Uterus (tissue), 3 donors: ENCODE measurements at regions not wholly inside any gene's neighbourhood (a gene's known extent, or its start where the extent isn't known, plus 50 kb on each side); places are given as distances from the start of the nearest gene placed in this dataset.
"Not testable (repeated sequence)": the region's sequence is repeated elsewhere in the genome, so short reads cannot be mapped to it uniquely, and the experiment has no call there.

Experiments
- DNase-seq, 2 donors: peaks; one replicate each; pipeline ENCODE4 v3.0.0-alpha.2; 2019 to 2020
- H3K27ac ChIP-seq, 2 donors: fragments of 200-600 bp; sonication (generic); 1 replicate in 1 of 2; 2 replicates in 1 of 2; pipeline ENCODE4 v1.5.1; 2016 to 2018
- H3K27me3 ChIP-seq, 2 donors: fragments of 200-600 bp; sonication (generic); one replicate each; pipeline ENCODE4 v1.5.1; 2018 to 2019; ENCODE audit warnings: control low read depth in 1 of 2
- H3K36me3 ChIP-seq, 2 donors: fragments of 200-600 bp; sonication (generic); one replicate each; pipeline ENCODE4 v1.5.1; 2019; ENCODE audit warnings: control low read depth in 1 of 2
- H3K4me1 ChIP-seq, 2 donors: fragments of 200-600 bp; sonication (generic); one replicate each; pipeline ENCODE4 v1.5.1; 2018 to 2019; ENCODE audit warnings: control low read depth in 1 of 2
- H3K4me3 ChIP-seq, 2 donors: fragments of 200-600 bp; sonication (generic); 1 replicate in 1 of 2; 2 replicates in 1 of 2; pipeline ENCODE4 v1.5.1; 2018 to 2019; ENCODE audit warnings: mild to moderate bottlenecking in 1 of 2
- H3K9me3 ChIP-seq, 2 donors: fragments of 200-600 bp; sonication (generic); one replicate each; pipeline ENCODE4 v1.5.1; 2019; ENCODE audit warnings: control low read depth in 1 of 2
- POLR2A ChIP-seq, 2 donors: fragments of 450-650 bp; IDR thresholded peaks; one replicate each; pipeline ENCODE4 v1.6.1; 2016; ENCODE audit warnings: antibody characterized with exemption in 2 of 2, mild to moderate bottlenecking in 1 of 2, moderate library complexity in 1 of 2
- intact Hi-C: fragments of 100-400 bp; cut with DNase I; formaldehyde crosslinking; loops from one replicate; pipeline ENCODE4 v1.15.1; 2023; ENCODE audit warnings: low total_unique reads
- TF ChIP-seq, protein P1 (sequence below), 4 experiments: fragments of 200-600 bp in 2 of 4; fragments of 450-650 bp in 2 of 4; sonication (generic) in 2 of 4; IDR thresholded peaks; one replicate each; pipeline ENCODE4 v1.5.1; 2016 to 2019; ENCODE audit warnings: antibody characterized with exemption in 4 of 4, mild to moderate bottlenecking in 2 of 4, moderate library complexity in 1 of 4
- donor health status: DM: yes; HTN: yes; CAD: no.

DNA sequence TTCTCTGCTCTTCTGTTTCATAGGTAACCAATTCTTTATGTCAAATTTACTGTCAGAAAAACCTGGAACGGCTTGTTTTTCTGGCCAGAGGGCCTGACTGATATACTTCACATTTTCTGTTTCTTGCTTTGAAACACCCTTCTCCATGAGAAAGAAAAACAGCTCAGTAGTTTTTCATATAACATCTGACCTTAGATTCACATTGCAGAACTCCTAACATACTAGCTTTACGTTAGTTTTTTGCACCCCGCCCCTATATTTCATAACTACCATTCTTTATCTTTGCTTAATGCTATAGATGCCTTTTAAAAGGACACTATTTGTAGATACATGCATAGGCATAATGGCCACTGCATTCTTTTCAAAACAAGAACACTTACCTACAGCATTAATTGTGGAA lies 83.9 kb upstream of the TSC22D2 start:
- H3K4me3 ChIP-seq: no peak overlapping the region
- intact Hi-C loops: no loop called here
- no peaks in the 10 kb centered on the region for H3K27me3 ChIP-seq
- TF ChIP-seq, protein P1, sequence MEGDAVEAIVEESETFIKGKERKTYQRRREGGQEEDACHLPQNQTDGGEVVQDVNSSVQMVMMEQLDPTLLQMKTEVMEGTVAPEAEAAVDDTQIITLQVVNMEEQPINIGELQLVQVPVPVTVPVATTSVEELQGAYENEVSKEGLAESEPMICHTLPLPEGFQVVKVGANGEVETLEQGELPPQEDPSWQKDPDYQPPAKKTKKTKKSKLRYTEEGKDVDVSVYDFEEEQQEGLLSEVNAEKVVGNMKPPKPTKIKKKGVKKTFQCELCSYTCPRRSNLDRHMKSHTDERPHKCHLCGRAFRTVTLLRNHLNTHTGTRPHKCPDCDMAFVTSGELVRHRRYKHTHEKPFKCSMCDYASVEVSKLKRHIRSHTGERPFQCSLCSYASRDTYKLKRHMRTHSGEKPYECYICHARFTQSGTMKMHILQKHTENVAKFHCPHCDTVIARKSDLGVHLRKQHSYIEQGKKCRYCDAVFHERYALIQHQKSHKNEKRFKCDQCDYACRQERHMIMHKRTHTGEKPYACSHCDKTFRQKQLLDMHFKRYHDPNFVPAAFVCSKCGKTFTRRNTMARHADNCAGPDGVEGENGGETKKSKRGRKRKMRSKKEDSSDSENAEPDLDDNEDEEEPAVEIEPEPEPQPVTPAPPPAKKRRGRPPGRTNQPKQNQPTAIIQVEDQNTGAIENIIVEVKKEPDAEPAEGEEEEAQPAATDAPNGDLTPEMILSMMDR (IDR thresholded peaks at IDR 0.05): no peak
- TF ChIP-seq POLR2A (IDR thresholded peaks at IDR 0.05): no peak
- no peaks in the 10 kb centered on the region for H3K36me3 ChIP-seq
- H3K27ac ChIP-seq: no peak overlapping the region
- DNase-seq: no peak
- no peaks in the 10 kb centered on the region for H3K9me3 ChIP-seq
- no peaks in the 10 kb centered on the region for H3K4me1 ChIP-seq

DNA sequence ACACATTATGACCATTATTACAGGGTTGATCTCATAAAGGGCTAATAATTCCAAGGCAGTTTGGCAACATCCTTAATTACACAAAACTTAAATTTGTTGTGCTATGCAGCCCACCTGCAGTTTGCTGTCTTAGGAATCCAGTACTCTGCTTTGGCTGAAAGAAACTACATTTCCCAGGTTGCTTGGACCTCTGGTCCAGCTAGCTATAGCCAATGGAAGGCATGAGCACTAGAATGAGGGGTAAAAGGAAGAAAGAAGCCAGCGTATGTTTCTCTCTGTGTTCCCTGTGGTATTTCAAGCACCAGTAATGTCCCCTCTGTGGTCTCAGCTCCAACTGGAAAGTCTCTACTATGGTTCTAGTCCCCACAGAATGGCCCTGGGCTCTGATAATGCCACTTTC lies 84.3 kb upstream of the TSC22D2 start:
- H3K27ac ChIP-seq: no peak overlapping the region
- no peaks in the 10 kb centered on the region for H3K4me1 ChIP-seq
- intact Hi-C loops: no loop called here
- TF ChIP-seq, protein P1 (IDR thresholded peaks at IDR 0.05): no peak
- no peak for TF ChIP-seq POLR2A (IDR thresholded peaks at IDR 0.05)
- H3K36me3 ChIP-seq: no peaks in the 10 kb centered on the region
- no peak for DNase-seq
- no peaks in the 10 kb centered on the region for H3K9me3 ChIP-seq
- H3K27me3 ChIP-seq: no peaks in the 10 kb centered on the region
- H3K4me3 ChIP-seq: no peak overlapping the region

DNA sequence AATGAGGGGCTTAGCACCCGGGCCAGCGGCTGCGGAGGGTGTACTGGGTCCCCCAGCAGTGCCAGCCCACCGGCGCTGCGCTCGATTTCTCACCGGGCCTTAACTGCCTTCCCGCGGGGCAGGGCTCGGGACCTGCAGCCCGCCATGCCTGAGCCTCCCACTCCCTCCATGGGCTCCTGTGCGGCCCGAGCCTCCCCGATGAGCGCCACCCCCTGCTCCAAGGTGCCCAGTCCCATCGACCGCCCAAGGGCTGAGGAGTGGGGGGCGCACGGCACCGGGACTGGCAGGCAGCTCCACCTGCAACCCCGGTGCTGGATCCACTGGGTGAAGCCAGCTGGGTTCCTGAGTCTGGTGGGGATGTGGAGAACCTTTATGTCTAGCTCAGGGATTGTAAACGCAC lies 85.0 kb upstream of the TSC22D2 start:
- H3K4me1 ChIP-seq, H3K27ac ChIP-seq, DNase-seq, intact Hi-C loops, H3K27me3 ChIP-seq, H3K4me3 ChIP-seq, H3K36me3 ChIP-seq, H3K9me3 ChIP-seq: not testable (repeated sequence)

DNA sequence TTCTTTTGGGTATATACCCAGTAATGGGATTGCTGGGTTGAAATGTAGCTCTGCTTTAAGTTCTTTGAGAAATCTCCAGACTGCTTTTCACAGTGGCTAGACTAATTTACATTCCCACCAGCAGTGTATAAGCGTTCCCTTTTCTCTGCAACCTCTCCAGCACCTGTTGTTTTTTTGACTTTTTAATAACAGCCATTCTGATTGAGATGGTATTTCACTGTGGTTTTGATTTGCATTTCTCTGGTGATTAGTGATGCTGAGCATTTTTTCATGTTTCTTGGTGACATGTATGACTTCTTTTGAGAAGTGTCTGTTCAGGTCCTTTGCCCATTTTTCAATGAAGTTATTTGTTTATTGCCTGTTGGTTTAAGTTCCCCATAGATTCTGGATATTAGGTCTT lies 87.1 kb upstream of the TSC22D2 start:
- H3K9me3 ChIP-seq, H3K4me1 ChIP-seq, H3K27ac ChIP-seq, H3K4me3 ChIP-seq, DNase-seq, intact Hi-C loops, H3K27me3 ChIP-seq, H3K36me3 ChIP-seq: not testable (repeated sequence)

DNA sequence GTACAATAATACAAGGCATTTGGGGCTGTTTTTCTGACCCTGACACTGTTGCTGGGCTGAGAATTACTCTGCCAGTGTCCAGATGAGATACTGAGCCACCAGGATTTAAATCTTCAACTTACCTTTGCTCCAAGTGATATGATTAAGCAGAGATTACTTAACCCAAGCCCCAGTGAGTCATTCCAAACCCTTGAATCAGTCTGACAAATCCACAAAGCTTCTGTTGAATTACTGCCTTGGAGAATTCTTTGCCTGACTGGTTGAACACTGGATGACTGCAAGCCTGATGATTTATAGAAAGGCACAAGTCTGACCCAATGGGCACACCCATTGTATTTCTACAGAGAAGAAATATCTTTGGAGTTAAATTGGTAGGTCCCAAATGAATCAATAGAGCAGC lies 88.2 kb upstream of the TSC22D2 start:
- Histone ChIP-seq H3K4me1 (no peaks in the 10 kb centered on the region), H3K4me3 (no peak overlapping the region), H3K9me3 (no peaks in the 10 kb centered on the region), H3K36me3 (no peaks in the 10 kb centered on the region), H3K27me3 (no peaks in the 10 kb centered on the region), H3K27ac (no peak overlapping the region)
- DNase-seq: no peak
- intact Hi-C loops: no loop called here
- no peak for TF ChIP-seq POLR2A (IDR thresholded peaks at IDR 0.05)
- TF ChIP-seq, protein P1 (IDR thresholded peaks at IDR 0.05): no peak

DNA sequence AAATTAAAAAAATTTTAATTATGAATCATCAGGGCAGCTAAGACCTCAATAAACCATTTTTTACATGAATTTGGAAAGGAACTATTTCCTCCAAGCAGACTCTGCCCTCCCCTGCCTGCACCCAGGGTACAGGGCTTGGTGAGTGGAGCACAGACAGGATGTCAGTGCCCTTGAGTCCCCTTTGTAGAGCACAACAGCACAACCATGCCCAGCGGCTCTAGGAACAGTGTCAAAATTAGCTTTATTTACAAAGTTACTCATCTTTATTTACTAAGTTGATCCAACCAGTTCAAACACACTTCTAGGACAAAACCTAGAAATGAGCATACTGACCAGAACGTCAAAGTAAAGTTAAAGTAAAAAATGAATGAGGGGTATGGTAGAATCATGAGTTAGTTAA lies 90.6 kb upstream of the TSC22D2 start:
- no peaks in the 10 kb centered on the region for H3K4me1 ChIP-seq
- TF ChIP-seq, protein P1 (IDR thresholded peaks at IDR 0.05): no peak
- TF ChIP-seq POLR2A (IDR thresholded peaks at IDR 0.05): no peak
- H3K36me3 ChIP-seq: no peaks in the 10 kb centered on the region
- no peak overlapping the region for H3K27ac ChIP-seq
- intact Hi-C loops: no loop called here
- H3K4me3 ChIP-seq: no peak overlapping the region
- DNase-seq: no peak
- no peaks in the 10 kb centered on the region for H3K27me3 ChIP-seq
- no peaks in the 10 kb centered on the region for H3K9me3 ChIP-seq
